Stomach (tissue), 4 donors: ENCODE measurements at regions not wholly inside any gene's neighbourhood (a gene's known extent, or its start where the extent isn't known, plus 50 kb on each side); places are given as distances from the start of the nearest gene placed in this dataset.

ENCODE experiments used
- CTCF ChIP-seq, 7 experiments: fragments of 450-650 bp in 4 of 7; fragments of 200-600 bp in 3 of 7; sonication (generic) in 3 of 7; IDR thresholded peaks; one replicate each; pipeline ENCODE4 v1.5.1; 2016 to 2019; ENCODE audit warnings: antibody characterized with exemption in 7 of 7, control low read depth in 2 of 7, mild to moderate bottlenecking in 1 of 7
- EP300 ChIP-seq: sonication (generic); formaldehyde crosslinking; IDR thresholded peaks from one replicate; pipeline ENCODE4 v1.6.1; 2017; ENCODE audit warnings: antibody characterized with exemption
- POLR2A ChIP-seq, 4 donors: fragments of 450-650 bp; IDR thresholded peaks; one replicate each; pipeline ENCODE4 v1.6.1; 2016; ENCODE audit warnings: antibody characterized with exemption in 4 of 4, control low read depth in 2 of 4, mild to moderate bottlenecking in 1 of 4, moderate library complexity in 1 of 4
- POLR2AphosphoS5 ChIP-seq, 3 donors: sonication (generic); formaldehyde crosslinking; IDR thresholded peaks; one replicate each; pipeline ENCODE4 v1.6.1; 2016; ENCODE audit warnings: antibody characterized with exemption in 3 of 3

GRCh38 chr1:219385787-219386427 lies 212.2 kb downstream of the LYPLAL1 start:
- peak in 5 of 7 experiments; percentile 32 to 67 (median 35) for TF ChIP-seq CTCF (IDR thresholded peaks at IDR 0.05)
- TF ChIP-seq EP300 = no peak
- TF ChIP-seq POLR2AphosphoS5 (IDR thresholded peaks at IDR 0.05) = no peak
- no peak for TF ChIP-seq POLR2A (IDR thresholded peaks at IDR 0.05)
